Prostate gland (tissue), 2 donors: ENCODE measurements at regions not wholly inside any gene's neighbourhood (a gene's known extent, or its start where the extent isn't known, plus 50 kb on each side); places are given as distances from the start of the nearest gene placed in this dataset.
A peak's percentile ranks its signal among the peaks of the same experiment; 100 is the strongest.

Experiments used
- DNase-seq: peaks from one replicate; pipeline ENCODE4 v3.0.0-alpha.2; 2019; ENCODE audit warnings: low spot score
- H3K27ac ChIP-seq, 2 donors: fragments of 200-600 bp; sonication (generic); 2 replicates each; pipeline ENCODE4 v1.5.1; 2017 to 2019
- H3K27me3 ChIP-seq: fragments of 200-600 bp; sonication (generic); replicated peaks from 2 replicates; pipeline ENCODE4 v1.5.1; 2019; ENCODE audit not compliant: insufficient read depth
- H3K36me3 ChIP-seq, 2 donors: fragments of 200-600 bp; sonication (generic); 1 replicate in 1 of 2; 2 replicates in 1 of 2; pipeline versions ENCODE4 v1.5.1 to v1.8.1; 2017 to 2019
- H3K4me1 ChIP-seq: fragments of 200-600 bp; sonication (generic); replicated peaks from 2 replicates; pipeline ENCODE4 v1.5.1; 2019
- H3K4me3 ChIP-seq, 2 donors: fragments of 200-600 bp; sonication (generic); 2 replicates each; pipeline ENCODE4 v1.5.1; 2017 to 2019
- H3K9me3 ChIP-seq: fragments of 200-600 bp; sonication (generic); 2 replicates; pipeline ENCODE4 v1.5.1; 2017
- POLR2A ChIP-seq: fragments of 450-650 bp; IDR thresholded peaks from one replicate; pipeline ENCODE4 v1.6.1; 2016; ENCODE audit warnings: antibody characterized with exemption, mild to moderate bottlenecking
- POLR2AphosphoS5 ChIP-seq: sonication (generic); formaldehyde crosslinking; IDR thresholded peaks from one replicate; pipeline ENCODE4 v1.6.1; 2017; ENCODE audit warnings: antibody characterized with exemption
- WGBS: methylation state at CpG from one replicate; pipeline ENCODE4 v1.1.5; 2018; 5-methylcytosine and 5-hydroxymethylcytosine counted together
- intact Hi-C: fragments of 100-400 bp; cut with DNase I; formaldehyde crosslinking; loops from one replicate; pipeline ENCODE4 v1.14.2; 2022
- TF ChIP-seq, protein P1 (sequence below), 4 experiments: fragments of 200-600 bp in 2 of 4; fragments of 450-650 bp in 2 of 4; sonication (generic) in 2 of 4; IDR thresholded peaks; 1 replicate in 3 of 4; 2 replicates in 1 of 4; pipeline ENCODE4 v1.5.1; 2016 to 2019; ENCODE audit warnings: antibody characterized with exemption in 4 of 4, mild to moderate bottlenecking in 2 of 4, moderate library complexity in 2 of 4

DNA sequence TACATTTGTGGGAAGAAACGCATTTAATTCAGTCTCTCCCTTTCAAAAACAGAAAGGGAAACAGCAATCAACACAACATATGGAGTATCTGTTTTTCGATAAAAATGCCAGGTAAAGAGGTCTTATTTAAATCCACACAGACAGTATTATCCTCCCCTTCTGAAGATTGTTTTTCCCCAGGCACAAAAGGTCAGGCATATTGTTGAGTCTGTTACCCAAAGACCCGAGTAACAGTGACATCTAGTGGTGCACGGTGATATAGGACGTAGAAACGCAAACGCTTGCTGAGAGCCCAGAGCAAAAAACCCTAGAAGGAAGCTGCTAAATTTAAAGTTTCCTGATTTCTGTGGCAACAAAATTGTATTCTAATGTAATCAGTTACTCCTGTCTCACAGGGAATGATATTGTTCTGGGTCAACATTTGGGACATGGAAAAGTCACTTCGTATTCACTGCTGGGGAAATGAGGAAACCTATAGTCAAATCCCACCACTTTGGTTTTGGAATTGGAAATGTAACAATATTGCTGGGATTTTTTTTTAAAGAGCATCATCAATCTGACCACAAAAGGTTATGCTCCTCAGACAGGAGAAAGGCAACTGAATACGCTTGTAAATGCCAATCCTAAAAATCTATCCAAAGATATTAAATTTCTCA is 312.7 kb upstream of the CCDC54 start:
- Histone ChIP-seq H3K27me3 (no peaks in the 10 kb centered on the region), H3K4me1 (no peaks in the 10 kb centered on the region), H3K36me3 (no peaks in the 10 kb centered on the region), H3K27ac (no peak overlapping the region), H3K4me3 (no peak overlapping the region), H3K9me3 (no peaks in the 10 kb centered on the region)
- 16% methylated on average over 9 of the region's 9 CpGs for WGBS
- intact Hi-C loops: loop anchor here (5.0 to 10.0 kb wide), 2 partner anchors 242 to 1380 kb away; no protein-coding TSS in a partner anchor
- DNase-seq: peak; percentile 64
- TF ChIP-seq, protein P1, sequence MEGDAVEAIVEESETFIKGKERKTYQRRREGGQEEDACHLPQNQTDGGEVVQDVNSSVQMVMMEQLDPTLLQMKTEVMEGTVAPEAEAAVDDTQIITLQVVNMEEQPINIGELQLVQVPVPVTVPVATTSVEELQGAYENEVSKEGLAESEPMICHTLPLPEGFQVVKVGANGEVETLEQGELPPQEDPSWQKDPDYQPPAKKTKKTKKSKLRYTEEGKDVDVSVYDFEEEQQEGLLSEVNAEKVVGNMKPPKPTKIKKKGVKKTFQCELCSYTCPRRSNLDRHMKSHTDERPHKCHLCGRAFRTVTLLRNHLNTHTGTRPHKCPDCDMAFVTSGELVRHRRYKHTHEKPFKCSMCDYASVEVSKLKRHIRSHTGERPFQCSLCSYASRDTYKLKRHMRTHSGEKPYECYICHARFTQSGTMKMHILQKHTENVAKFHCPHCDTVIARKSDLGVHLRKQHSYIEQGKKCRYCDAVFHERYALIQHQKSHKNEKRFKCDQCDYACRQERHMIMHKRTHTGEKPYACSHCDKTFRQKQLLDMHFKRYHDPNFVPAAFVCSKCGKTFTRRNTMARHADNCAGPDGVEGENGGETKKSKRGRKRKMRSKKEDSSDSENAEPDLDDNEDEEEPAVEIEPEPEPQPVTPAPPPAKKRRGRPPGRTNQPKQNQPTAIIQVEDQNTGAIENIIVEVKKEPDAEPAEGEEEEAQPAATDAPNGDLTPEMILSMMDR (IDR thresholded peaks at IDR 0.05): peak; percentile 45 to 67 (median 63)
- TF ChIP-seq POLR2AphosphoS5: no peak

DNA sequence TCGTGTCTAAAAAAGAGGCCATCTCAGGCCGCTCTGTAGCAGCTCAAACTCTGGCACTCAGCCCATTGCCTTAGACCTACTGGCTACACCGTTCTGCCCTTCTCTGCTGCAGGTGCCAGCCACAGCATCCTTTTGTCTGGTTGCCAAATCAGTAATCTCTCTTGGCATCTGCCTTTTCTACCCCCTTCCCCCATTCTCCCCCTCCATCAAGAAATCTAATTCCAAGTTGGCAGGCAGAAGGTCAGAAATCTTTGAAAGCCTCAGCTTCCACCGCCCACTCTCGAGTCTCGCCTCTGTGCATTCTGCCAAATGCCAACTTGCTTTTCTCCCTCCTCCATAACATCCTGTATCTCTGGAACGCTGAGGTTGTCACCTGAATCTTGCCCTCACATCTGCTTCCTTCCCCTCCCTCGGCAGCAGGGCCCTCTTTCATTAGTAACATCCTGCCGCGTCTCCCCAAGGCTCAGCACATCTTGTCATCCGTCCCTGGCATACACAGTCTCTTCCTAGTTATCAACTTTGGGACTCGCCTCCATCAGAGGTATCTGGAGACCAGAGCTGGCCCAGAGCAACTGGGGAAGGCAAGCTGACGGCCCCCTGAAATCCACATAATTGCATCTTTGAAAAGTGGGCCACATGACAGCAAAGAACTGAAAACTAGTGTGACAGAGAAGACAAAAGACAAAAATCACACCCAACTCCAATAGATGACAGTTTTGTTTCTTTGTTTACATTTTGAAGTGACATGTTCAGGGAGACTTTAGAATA is 312.0 kb upstream of the CCDC54 start:
- TF ChIP-seq, protein P1 (IDR thresholded peaks at IDR 0.05): no peak
- no peak for TF ChIP-seq POLR2A
- TF ChIP-seq POLR2AphosphoS5: no peak
- no peaks in the 10 kb centered on the region for H3K36me3 ChIP-seq
- H3K9me3 ChIP-seq: no peaks in the 10 kb centered on the region
- H3K4me3 ChIP-seq: no peak overlapping the region
- intact Hi-C loops: loop anchor here (10.0 kb wide), 1 partner anchor 1380 kb away; no protein-coding TSS in a partner anchor
- no peak overlapping the region for H3K27ac ChIP-seq
- 29% methylated on average over 13 of the region's 13 CpGs for WGBS
- DNase-seq: no peak
- H3K4me1 ChIP-seq: no peaks in the 10 kb centered on the region
- no peaks in the 10 kb centered on the region for H3K27me3 ChIP-seq

DNA sequence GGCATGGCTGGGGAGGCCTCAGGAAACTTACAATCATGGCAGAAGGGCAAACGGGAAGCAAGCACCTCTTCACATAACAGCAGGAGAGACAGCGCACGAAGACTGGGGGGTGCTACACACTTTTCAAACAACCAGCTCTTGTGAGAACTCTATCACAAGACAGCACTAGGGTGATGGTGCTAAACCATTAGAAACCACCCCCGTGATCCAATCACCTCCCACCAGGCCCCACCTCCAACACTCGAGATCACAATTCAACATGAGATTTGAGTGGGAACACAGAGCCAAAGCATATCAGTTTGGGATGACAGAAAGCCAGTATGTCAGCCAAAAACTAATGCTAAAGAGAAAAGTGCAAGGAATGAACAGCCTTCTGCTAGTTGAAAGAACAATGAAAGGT is 309.8 kb upstream of the CCDC54 start:
- WGBS: 85% methylated on average over 5 of the region's 5 CpGs
- no peak for DNase-seq

DNA sequence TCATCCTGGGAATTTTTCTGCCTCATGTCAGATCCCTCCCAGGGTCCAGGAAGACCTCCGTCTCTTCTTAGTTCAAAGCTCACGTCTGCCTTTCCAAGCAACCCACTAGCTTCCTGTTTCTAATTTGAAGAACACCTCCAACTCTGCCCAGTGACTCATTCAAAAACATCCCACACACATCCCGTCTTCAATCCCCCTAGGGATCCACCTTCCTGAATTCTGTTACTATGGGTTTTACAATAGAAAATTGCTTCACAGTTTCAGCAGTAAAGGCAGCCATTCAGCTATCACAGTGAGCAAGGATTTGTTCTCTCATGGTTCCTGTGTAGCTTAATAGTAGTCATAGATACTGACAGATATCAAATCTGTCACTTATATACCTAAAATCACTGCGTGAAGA is 308.3 kb upstream of the CCDC54 start:
- 58% methylated on average over 4 of the region's 4 CpGs for WGBS
- Histone ChIP-seq H3K36me3 (no peaks in the 10 kb centered on the region), H3K27me3 (no peaks in the 10 kb centered on the region), H3K4me1 (no peaks in the 10 kb centered on the region), H3K4me3 (no peak overlapping the region), H3K9me3 (no peaks in the 10 kb centered on the region), H3K27ac (no peak overlapping the region)
- no peak for DNase-seq
- intact Hi-C loops: loop anchor here (10.0 kb wide), 1 partner anchor 1384 kb away; no protein-coding TSS in a partner anchor
- TF ChIP-seq POLR2A (no peak), POLR2AphosphoS5 (no peak)
- TF ChIP-seq, protein P1 (IDR thresholded peaks at IDR 0.05): no peak

More for the DNA sequence above, 309.8 kb upstream of the CCDC54 start:
- Histone ChIP-seq H3K4me3 (no peak overlapping the region), H3K4me1 (no peaks in the 10 kb centered on the region), H3K27ac (no peak overlapping the region), H3K9me3 (no peaks in the 10 kb centered on the region), H3K27me3 (no peaks in the 10 kb centered on the region), H3K36me3 (no peaks in the 10 kb centered on the region)
- intact Hi-C loops: loop anchor here (10.0 kb wide), 1 partner anchor 1383 kb away; no protein-coding TSS in a partner anchor
- TF ChIP-seq POLR2A (no peak), POLR2AphosphoS5 (no peak)
- TF ChIP-seq, protein P1 (IDR thresholded peaks at IDR 0.05): no peak
